Neural progenitor cell (in vitro differentiated cells): ENCODE measurements at regions not wholly inside any gene's neighbourhood (a gene's known extent, or its start where the extent isn't known, plus 50 kb on each side); places are given as distances from the start of the nearest gene placed in this dataset.

Experiments used
- DNase-seq: peaks from one replicate; pipeline ENCODE4 v3.0.0-alpha.2; 2016; ENCODE audit warnings: low spot score
- H2AFZ ChIP-seq: fragments of 200-600 bp; sonication (generic); replicated peaks from 2 replicates; pipeline ENCODE4 v1.6.1; 2016; ENCODE audit warnings: antibody characterized with exemption
- H3F3A ChIP-seq: fragments of 200-600 bp; sonication (generic); 2 replicates; pipeline ENCODE4 v1.6.1; 2016; ENCODE audit warnings: antibody characterized with exemption, low read depth
- H3K27ac ChIP-seq: fragments of 200-600 bp; sonication (generic); 2 replicates; pipeline ENCODE4 v1.5.1; 2016; ENCODE audit warnings: mild to moderate bottlenecking
- H3K27me3 ChIP-seq: fragments of 200-600 bp; sonication (generic); 2 replicates; pipeline ENCODE4 v1.6.1; 2016; ENCODE audit warnings: mild to moderate bottlenecking, moderate library complexity
- H3K36me3 ChIP-seq: fragments of 200-600 bp; sonication (generic); 2 replicates; pipeline ENCODE4 v1.5.1; 2016
- H3K4me1 ChIP-seq: fragments of 200-600 bp; sonication (generic); 2 replicates; pipeline ENCODE4 v1.6.1; 2016; ENCODE audit warnings: mixed run types
- H3K4me2 ChIP-seq: fragments of 200-600 bp; sonication (generic); 2 replicates; pipeline ENCODE4 v1.6.1; 2016
- H3K4me3 ChIP-seq: fragments of 200-600 bp; sonication (generic); 2 replicates; pipeline ENCODE4 v1.5.1; 2016
- H3K79me2 ChIP-seq: fragments of 200-600 bp; sonication (generic); 2 replicates; pipeline ENCODE4 v1.6.1; 2016; ENCODE audit warnings: low read depth
- H3K9ac ChIP-seq: fragments of 200-600 bp; sonication (generic); 2 replicates; pipeline ENCODE4 v1.6.1; 2016
- H3K9me3 ChIP-seq: fragments of 200-600 bp; sonication (generic); 2 replicates; pipeline ENCODE4 v1.5.1; 2016; ENCODE audit warnings: low read depth
- H4K20me1 ChIP-seq: fragments of 200-600 bp; sonication (generic); 2 replicates; pipeline ENCODE4 v1.6.1; 2016; ENCODE audit warnings: low read depth
- H3K27ac Mint-ChIP-seq: 3 replicates; pipeline ENCODE4 v1.8.0; 2021; ENCODE audit warnings: mixed read lengths
- H3K27me3 Mint-ChIP-seq: 2 replicates; pipeline ENCODE4 v1.8.0; 2022; ENCODE audit warnings: low read depth, mild to moderate bottlenecking, inconsistent platforms, moderate library complexity, mixed read lengths; ENCODE audit not compliant: insufficient read depth
- H3K36me3 Mint-ChIP-seq: 3 replicates; pipeline ENCODE4 v1.8.0; 2021; ENCODE audit warnings: mixed read lengths
- H3K4me1 Mint-ChIP-seq: 3 replicates; pipeline ENCODE4 v1.8.0; 2021; ENCODE audit warnings: mixed read lengths
- H3K4me3 Mint-ChIP-seq: 3 replicates; pipeline ENCODE4 v1.8.0; 2021; ENCODE audit warnings: mild to moderate bottlenecking, moderate library complexity, mixed read lengths
- H3K9me3 Mint-ChIP-seq: 3 replicates; pipeline ENCODE4 v1.8.0; 2020; ENCODE audit warnings: mixed read lengths
- CTCF ChIP-seq: fragments of 200-600 bp; sonication (generic); IDR thresholded peaks from 2 replicates; pipeline ENCODE4 v1.5.1; 2017; ENCODE audit warnings: antibody characterized with exemption, mild to moderate bottlenecking
- EZH2 ChIP-seq: fragments of 200-600 bp; sonication (generic); IDR thresholded peaks from 2 replicates; pipeline ENCODE4 v1.6.1; 2017; ENCODE audit warnings: antibody characterized with exemption, mild to moderate bottlenecking, moderate library complexity
- EZH2phosphoT487 ChIP-seq: fragments of 200-600 bp; sonication (generic); IDR thresholded peaks from 2 replicates; pipeline ENCODE4 v1.6.1; 2017; ENCODE audit warnings: antibody characterized with exemption

- no peak overlapping the region for H3K9ac ChIP-seq
- Mint-ChIP-seq H3K4me1 (peaks cover 20% of the 10 kb centered on the region), H3K27ac (no peak overlapping the region), H3K36me3 (no peaks in the 10 kb centered on the region), H3K27me3 (no peaks in the 10 kb centered on the region), H3K9me3 (no peaks in the 10 kb centered on the region), H3K4me3 (no peak overlapping the region)
- peaks cover 9% of the 10 kb centered on the region for H3K36me3 ChIP-seq
- H3K4me2 ChIP-seq = no peak overlapping the region
- no peaks in the 10 kb centered on the region for H3K27me3 ChIP-seq
- no peak overlapping the region for H3K27ac ChIP-seq
- H3K9me3 ChIP-seq = peaks cover 10% of the 10 kb centered on the region
- H3K4me1 ChIP-seq = peaks cover 31% of the 10 kb centered on the region
- H4K20me1 ChIP-seq = no peaks in the 10 kb centered on the region
- DNase-seq = peak; percentile 24
- TF ChIP-seq EZH2 = no peak
- TF ChIP-seq CTCF = peak; percentile 17
- no peak for TF ChIP-seq EZH2phosphoT487
- no peak overlapping the region for H2AFZ ChIP-seq
- no peak overlapping the region for H3K4me3 ChIP-seq
- H3K79me2 ChIP-seq = no peaks in the 10 kb centered on the region
- H3F3A ChIP-seq = peaks cover 15% of the 10 kb centered on the region
These were observed 392.5 kb downstream of the FIGN start for GRCh38 chr2:163343316-163343715.

GRCh38 chr2:163341426-163341825, 394.4 kb downstream of the FIGN start:
- no peak for DNase-seq
- Histone ChIP-seq H3K9ac (no peak overlapping the region), H3K79me2 (no peaks in the 10 kb centered on the region), H3K36me3 (peaks cover 9% of the 10 kb centered on the region), H3K4me3 (no peak overlapping the region), H3K4me2 (no peak overlapping the region), H3K27me3 (no peaks in the 10 kb centered on the region), H3K9me3 (peaks cover 10% of the 10 kb centered on the region), H3K27ac (no peak overlapping the region), H4K20me1 (no peaks in the 10 kb centered on the region), H3F3A (no peaks in the 10 kb centered on the region), H2AFZ (peak overlapping the region; percentile 38), H3K4me1 (peaks cover 18% of the 10 kb centered on the region)
- TF ChIP-seq EZH2phosphoT487 = no peak
- no peak for TF ChIP-seq EZH2
- no peak for TF ChIP-seq CTCF
- H3K4me1 Mint-ChIP-seq = peaks cover 8% of the 10 kb centered on the region
- H3K27me3 Mint-ChIP-seq = no peaks in the 10 kb centered on the region
- H3K4me3 Mint-ChIP-seq = no peak overlapping the region
- H3K27ac Mint-ChIP-seq = peak overlapping the region; percentile 76
- H3K9me3 Mint-ChIP-seq = no peaks in the 10 kb centered on the region
- H3K36me3 Mint-ChIP-seq = no peaks in the 10 kb centered on the region

GRCh38 chr2:163338270-163338669, 397.5 kb downstream of the FIGN start:
- H3K27ac ChIP-seq = no peak overlapping the region
- peaks cover 2% of the 10 kb centered on the region for H3K4me1 Mint-ChIP-seq
- H3K4me1 ChIP-seq = peaks cover 9% of the 10 kb centered on the region
- no peak overlapping the region for H3K9ac ChIP-seq
- no peaks in the 10 kb centered on the region for H3K9me3 Mint-ChIP-seq
- peak overlapping the region; percentile 42 for H2AFZ ChIP-seq
- no peak overlapping the region for H3K4me2 ChIP-seq
- DNase-seq = peak; percentile 8
- peaks cover 9% of the 10 kb centered on the region for H3K36me3 ChIP-seq
- H3K27me3 Mint-ChIP-seq = no peaks in the 10 kb centered on the region
- no peak for TF ChIP-seq CTCF
- no peak for TF ChIP-seq EZH2phosphoT487
- no peak for TF ChIP-seq EZH2
- no peak overlapping the region for H3K4me3 Mint-ChIP-seq
- H3K27ac Mint-ChIP-seq = no peak overlapping the region
- H3K27me3 ChIP-seq = no peaks in the 10 kb centered on the region
- H3F3A ChIP-seq = no peaks in the 10 kb centered on the region
- no peak overlapping the region for H3K4me3 ChIP-seq
- peaks cover 10% of the 10 kb centered on the region for H3K9me3 ChIP-seq
- H3K79me2 ChIP-seq = no peaks in the 10 kb centered on the region
- no peaks in the 10 kb centered on the region for H3K36me3 Mint-ChIP-seq
- no peaks in the 10 kb centered on the region for H4K20me1 ChIP-seq
